ENCODE measurements at regions not wholly inside any gene's neighbourhood (a gene's known extent, or its start where the extent isn't known, plus 50 kb on each side); places are given as distances from the start of the nearest gene placed in this dataset.

DNA sequence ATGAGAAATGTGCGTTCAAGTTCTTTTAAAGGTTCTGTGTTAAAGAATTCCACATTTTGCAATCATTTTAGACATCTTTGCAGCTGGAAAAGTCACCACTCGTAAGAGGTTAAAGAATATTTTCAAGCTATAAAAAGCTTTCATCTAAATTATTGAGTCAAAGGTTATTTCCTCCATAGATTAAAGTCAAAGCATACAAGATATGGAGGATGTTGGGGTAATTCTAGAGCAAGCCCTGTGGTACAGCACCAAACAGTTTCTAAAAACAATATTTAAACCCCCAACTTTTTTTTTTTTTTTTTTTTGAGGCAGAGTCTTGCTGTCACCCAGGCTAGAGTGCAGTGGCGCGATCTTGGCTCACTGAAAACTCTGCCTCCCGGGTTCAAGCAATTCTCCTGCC is 1299.8 kb upstream of the TMEM132C start (continued):
- TF ChIP-seq, protein P1, sequence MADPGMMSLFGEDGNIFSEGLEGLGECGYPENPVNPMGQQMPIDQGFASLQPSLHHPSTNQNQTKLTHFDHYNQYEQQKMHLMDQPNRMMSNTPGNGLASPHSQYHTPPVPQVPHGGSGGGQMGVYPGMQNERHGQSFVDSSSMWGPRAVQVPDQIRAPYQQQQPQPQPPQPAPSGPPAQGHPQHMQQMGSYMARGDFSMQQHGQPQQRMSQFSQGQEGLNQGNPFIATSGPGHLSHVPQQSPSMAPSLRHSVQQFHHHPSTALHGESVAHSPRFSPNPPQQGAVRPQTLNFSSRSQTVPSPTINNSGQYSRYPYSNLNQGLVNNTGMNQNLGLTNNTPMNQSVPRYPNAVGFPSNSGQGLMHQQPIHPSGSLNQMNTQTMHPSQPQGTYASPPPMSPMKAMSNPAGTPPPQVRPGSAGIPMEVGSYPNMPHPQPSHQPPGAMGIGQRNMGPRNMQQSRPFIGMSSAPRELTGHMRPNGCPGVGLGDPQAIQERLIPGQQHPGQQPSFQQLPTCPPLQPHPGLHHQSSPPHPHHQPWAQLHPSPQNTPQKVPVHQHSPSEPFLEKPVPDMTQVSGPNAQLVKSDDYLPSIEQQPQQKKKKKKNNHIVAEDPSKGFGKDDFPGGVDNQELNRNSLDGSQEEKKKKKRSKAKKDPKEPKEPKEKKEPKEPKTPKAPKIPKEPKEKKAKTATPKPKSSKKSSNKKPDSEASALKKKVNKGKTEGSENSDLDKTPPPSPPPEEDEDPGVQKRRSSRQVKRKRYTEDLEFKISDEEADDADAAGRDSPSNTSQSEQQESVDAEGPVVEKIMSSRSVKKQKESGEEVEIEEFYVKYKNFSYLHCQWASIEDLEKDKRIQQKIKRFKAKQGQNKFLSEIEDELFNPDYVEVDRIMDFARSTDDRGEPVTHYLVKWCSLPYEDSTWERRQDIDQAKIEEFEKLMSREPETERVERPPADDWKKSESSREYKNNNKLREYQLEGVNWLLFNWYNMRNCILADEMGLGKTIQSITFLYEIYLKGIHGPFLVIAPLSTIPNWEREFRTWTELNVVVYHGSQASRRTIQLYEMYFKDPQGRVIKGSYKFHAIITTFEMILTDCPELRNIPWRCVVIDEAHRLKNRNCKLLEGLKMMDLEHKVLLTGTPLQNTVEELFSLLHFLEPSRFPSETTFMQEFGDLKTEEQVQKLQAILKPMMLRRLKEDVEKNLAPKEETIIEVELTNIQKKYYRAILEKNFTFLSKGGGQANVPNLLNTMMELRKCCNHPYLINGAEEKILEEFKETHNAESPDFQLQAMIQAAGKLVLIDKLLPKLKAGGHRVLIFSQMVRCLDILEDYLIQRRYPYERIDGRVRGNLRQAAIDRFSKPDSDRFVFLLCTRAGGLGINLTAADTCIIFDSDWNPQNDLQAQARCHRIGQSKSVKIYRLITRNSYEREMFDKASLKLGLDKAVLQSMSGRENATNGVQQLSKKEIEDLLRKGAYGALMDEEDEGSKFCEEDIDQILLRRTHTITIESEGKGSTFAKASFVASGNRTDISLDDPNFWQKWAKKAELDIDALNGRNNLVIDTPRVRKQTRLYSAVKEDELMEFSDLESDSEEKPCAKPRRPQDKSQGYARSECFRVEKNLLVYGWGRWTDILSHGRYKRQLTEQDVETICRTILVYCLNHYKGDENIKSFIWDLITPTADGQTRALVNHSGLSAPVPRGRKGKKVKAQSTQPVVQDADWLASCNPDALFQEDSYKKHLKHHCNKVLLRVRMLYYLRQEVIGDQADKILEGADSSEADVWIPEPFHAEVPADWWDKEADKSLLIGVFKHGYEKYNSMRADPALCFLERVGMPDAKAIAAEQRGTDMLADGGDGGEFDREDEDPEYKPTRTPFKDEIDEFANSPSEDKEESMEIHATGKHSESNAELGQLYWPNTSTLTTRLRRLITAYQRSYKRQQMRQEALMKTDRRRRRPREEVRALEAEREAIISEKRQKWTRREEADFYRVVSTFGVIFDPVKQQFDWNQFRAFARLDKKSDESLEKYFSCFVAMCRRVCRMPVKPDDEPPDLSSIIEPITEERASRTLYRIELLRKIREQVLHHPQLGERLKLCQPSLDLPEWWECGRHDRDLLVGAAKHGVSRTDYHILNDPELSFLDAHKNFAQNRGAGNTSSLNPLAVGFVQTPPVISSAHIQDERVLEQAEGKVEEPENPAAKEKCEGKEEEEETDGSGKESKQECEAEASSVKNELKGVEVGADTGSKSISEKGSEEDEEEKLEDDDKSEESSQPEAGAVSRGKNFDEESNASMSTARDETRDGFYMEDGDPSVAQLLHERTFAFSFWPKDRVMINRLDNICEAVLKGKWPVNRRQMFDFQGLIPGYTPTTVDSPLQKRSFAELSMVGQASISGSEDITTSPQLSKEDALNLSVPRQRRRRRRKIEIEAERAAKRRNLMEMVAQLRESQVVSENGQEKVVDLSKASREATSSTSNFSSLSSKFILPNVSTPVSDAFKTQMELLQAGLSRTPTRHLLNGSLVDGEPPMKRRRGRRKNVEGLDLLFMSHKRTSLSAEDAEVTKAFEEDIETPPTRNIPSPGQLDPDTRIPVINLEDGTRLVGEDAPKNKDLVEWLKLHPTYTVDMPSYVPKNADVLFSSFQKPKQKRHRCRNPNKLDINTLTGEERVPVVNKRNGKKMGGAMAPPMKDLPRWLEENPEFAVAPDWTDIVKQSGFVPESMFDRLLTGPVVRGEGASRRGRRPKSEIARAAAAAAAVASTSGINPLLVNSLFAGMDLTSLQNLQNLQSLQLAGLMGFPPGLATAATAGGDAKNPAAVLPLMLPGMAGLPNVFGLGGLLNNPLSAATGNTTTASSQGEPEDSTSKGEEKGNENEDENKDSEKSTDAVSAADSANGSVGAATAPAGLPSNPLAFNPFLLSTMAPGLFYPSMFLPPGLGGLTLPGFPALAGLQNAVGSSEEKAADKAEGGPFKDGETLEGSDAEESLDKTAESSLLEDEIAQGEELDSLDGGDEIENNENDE (IDR thresholded peaks at IDR 0.05; ENCODE audit: insufficient replicate concordance, low read length): no peak
- TF ChIP-seq FOSL1 (IDR thresholded peaks at IDR 0.05; ENCODE audit: insufficient read depth, low read depth, low read length) (no peak), BACH1 (IDR thresholded peaks at IDR 0.05; ENCODE audit: low read length) (no peak)
